GM20431 (cell line): ENCODE measurements at regions not wholly inside any gene's neighbourhood (a gene's known extent, or its start where the extent isn't known, plus 50 kb on each side); places are given as distances from the start of the nearest gene placed in this dataset.
"Not testable (repeated sequence)": the region's sequence is repeated elsewhere in the genome, so short reads cannot be mapped to it uniquely, and the experiment has no call there.

ENCODE experiments used
- in situ Hi-C: fragments of 300-500 bp; cut with MseI, MboI; formaldehyde crosslinking; loops from one replicate; pipeline ENCODE4 v1.15.0; 2020; ENCODE audit warnings: low sequenced_read_pairs; ENCODE audit not compliant: unreplicated experiment

- in situ Hi-C loops = no loop called here
These were observed 126.6 kb upstream of the RMDN2 start for GRCh38 chr2:37798315-37799005.

DNA sequence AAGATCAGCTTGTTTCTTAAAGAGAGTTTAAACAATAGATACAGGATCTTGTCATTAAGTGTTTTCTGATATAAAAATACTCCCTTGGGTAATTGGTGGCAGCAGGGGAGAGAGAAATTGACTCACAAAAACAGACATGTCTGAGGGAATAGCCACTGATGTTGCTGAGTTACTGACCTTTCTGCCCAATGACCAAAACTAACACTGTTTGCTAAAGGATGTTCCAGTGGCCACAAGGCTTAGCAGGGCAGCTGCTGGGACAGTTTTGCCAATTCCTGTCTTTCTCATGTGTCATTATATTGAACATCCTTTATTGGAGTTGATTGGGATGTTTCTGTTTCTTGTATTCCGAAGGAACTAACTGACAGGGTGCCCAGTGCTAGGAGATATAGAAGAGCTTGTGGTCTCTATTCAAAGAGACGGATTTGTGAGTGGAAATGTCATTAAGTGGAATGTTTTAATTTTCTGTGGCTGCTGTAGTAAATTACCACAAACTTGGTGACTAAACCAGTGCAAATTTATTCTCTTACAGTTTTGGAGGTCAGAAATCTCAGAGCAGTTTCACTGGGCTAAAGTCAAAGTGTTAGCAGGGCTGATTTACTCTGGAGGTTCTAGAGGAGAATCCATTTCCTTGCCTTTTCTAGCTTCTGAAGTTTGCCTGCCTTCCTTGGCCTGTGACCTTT lies 124.8 kb upstream of the RMDN2 start:
- in situ Hi-C loops = no loop called here

- in situ Hi-C loops = no loop called here
These were observed 122.8 kb upstream of the RMDN2 start for GRCh38 chr2:37802211-37802752.

- in situ Hi-C loops = no loop called here
These were observed 122.1 kb upstream of the RMDN2 start for GRCh38 chr2:37802899-37803379.

- in situ Hi-C loops = not testable (repeated sequence)
These were observed 119.1 kb upstream of the RMDN2 start for GRCh38 chr2:37806004-37806403.

- in situ Hi-C loops = no loop called here
These were observed 115.6 kb upstream of the RMDN2 start for GRCh38 chr2:37809525-37809924.

DNA sequence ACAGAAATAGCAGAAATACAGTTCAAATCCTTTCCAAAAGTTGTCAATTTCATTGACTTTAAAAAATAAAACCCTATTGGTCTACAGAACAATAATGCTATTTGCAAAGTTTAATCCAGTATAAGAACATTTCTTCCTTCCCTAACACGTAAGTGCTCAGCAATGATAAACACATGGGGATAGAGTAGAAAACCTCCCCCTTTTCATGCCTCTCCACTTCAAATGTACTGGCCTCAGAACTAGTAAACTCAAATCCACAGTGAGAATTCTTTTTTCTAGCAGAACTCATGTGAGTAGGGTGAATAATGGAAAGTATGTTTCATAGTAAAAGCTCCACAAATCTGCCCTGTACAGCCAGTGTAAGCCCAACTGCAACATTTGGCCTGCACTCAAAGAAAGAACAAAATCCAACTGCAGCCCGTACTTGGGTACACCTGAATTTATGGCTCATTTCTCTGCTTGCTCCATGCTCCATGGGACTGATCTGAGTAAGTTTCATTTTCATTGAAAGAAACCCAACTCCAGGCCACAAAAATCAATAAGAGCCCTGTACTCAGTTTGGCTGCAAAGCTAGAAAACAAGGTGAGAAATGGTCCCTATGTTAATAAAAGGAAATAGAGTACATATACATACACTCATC lies 115.0 kb upstream of the RMDN2 start:
- in situ Hi-C loops = no loop called here

- in situ Hi-C loops = no loop called here
These were observed 112.7 kb upstream of the RMDN2 start for GRCh38 chr2:37812414-37812813.

DNA sequence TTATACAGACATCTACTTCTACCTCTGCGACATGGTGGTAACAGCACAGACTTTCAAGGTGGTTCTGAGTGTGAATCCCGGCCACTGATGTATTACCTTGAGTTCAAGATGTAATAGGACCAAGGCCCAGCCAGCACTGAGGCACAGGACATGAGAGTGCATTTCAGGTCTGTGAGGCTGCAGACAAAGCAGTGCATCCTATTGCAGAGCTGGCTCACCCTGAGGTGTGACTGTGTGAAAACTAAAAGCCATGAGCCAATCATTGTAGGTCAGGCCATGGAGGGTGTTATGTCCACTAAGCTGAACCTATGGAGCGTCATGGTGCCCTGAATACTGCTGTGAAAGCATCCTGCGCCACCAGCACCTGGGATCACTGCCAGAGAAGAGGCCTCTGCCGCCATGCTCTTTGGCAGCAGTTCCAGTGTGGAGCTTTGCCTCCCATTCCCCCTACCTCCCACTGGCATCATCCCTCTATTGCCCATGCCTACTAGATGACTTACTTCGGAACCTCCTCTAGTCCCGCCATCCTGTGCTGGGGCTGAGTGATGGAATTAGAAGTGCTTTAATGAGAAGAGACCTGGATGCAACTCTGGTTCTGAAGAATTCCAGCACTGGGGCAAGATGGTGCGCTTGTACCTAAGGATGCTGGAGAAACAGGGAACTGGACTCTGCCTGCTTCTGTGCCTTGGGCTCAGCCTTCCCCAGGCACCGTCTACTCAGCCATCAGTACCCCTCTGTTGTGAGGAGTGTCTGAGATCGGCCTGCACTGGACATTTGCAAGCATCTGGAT lies 112.0 kb upstream of the RMDN2 start:
- in situ Hi-C loops = no loop called here

DNA sequence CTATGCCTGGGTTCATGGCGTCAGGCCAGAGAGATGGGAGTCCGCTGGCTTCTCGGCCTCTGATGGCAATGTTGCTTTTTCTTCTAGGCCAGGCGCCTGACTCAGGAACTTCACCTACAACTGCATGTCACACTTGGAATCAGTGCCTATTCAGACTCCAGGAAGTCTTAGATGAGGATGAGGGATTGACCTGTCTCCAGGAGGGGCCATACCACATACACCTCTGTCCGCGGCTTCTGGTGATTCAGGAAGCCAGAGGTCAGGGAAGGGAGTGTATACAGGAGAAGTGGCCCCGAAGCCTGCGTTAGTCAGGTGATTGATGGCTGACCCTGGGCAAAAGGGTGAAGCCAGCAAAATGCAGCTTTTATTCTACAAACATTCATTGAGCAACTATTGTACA lies 109.1 kb upstream of the RMDN2 start:
- in situ Hi-C loops = no loop called here

DNA sequence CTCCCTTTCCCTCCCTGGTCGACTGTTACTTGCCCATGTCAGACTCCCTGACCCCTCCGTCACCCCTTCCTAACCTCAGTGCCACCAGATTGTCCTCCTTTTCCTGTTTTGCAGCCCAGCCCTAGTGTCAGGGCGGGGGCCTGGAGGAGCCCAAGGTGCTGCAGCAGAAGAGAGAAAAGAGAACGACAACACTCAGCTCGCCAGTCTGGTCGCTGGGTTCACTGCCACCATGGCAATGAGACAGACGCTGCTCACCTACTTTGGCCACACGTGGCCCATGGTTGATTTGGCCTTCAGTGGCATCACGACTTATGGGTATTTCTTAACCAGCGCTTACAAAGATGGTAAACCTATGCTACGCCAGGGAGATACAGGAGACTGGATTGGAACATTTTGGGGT lies 108.4 kb upstream of the RMDN2 start:
- in situ Hi-C loops = no loop called here

GRCh38 chr2:37819186-37819585 lies 105.9 kb upstream of the RMDN2 start:
- in situ Hi-C loops = no loop called here

- in situ Hi-C loops = no loop called here
These were observed 104.6 kb upstream of the RMDN2 start for GRCh38 chr2:37820471-37820986.

- in situ Hi-C loops = loop anchor here (25.0 kb wide), 1 partner anchor 288 kb away; no protein-coding TSS in a partner anchor
These were observed 99.5 kb upstream of the RMDN2 start for GRCh38 chr2:37825586-37825985.

GRCh38 chr2:37826611-37827010 lies 98.5 kb upstream of the RMDN2 start:
- in situ Hi-C loops = loop anchor here (25.0 kb wide), 1 partner anchor 289 kb away; no protein-coding TSS in a partner anchor

GRCh38 chr2:37827455-37827854 lies 97.6 kb upstream of the RMDN2 start:
- in situ Hi-C loops = loop anchor here (25.0 kb wide), 1 partner anchor 290 kb away; no protein-coding TSS in a partner anchor

- in situ Hi-C loops = loop anchor here (25.0 kb wide), 1 partner anchor 291 kb away; no protein-coding TSS in a partner anchor
These were observed 97.1 kb upstream of the RMDN2 start for GRCh38 chr2:37827911-37828511.

DNA sequence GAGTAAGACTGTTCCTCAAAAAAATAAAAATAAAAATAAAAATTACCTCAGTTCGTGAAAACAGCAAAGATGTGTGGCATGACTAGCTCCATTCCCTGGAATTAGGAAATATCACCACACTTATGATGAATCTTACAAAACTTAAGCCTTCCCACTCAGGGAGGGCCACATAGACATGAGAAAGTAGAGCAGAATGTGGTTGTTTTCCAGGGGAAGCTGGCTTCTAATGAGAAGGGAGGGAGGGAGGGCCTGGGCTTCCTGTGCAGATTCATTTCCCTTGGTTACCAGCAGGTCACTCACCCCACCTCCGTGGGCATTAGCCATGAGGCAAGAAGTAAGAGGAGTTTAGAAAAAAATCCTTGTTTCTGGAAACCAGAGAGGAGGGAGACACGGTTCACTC lies 95.9 kb upstream of the RMDN2 start:
- in situ Hi-C loops = loop anchor here (25.0 kb wide), 1 partner anchor 292 kb away; no protein-coding TSS in a partner anchor
